ENCODE measurements at regions not wholly inside any gene's neighbourhood (a gene's known extent, or its start where the extent isn't known, plus 50 kb on each side); places are given as distances from the start of the nearest gene placed in this dataset.

- H3K27ac ChIP-seq = no peak overlapping the region
- no peak for TF ChIP-seq CTCF (IDR thresholded peaks at IDR 0.05)
- H3K4me3 ChIP-seq = no peak overlapping the region
- DNase-seq (ENCODE audit: low spot score) = no peak
These were observed 61.1 kb upstream of the TGM3 start for GRCh38 chr20:2234598-2235191.

GRCh38 chr20:2236256-2236655 lies 59.5 kb upstream of the TGM3 start:
- no peak for DNase-seq (ENCODE audit: low spot score)
- no peak for TF ChIP-seq CTCF (IDR thresholded peaks at IDR 0.05)
- Histone ChIP-seq H3K4me3 (peak overlapping the region; percentile 40), H3K27ac (peak overlapping the region; percentile 8 to 79)

GRCh38 chr20:2237059-2237458 lies 58.7 kb upstream of the TGM3 start:
- DNase-seq (ENCODE audit: low spot score) = peak; percentile 85
- no peak for TF ChIP-seq CTCF (IDR thresholded peaks at IDR 0.05)
- Histone ChIP-seq H3K27ac (peak overlapping the region; percentile 8 to 79), H3K4me3 (peak overlapping the region; percentile 40)

GRCh38 chr20:2238601-2239000 lies 57.2 kb upstream of the TGM3 start:
- no peak overlapping the region for H3K27ac ChIP-seq
- TF ChIP-seq CTCF (IDR thresholded peaks at IDR 0.05) = no peak
- no peak for DNase-seq (ENCODE audit: low spot score)
- no peak overlapping the region for H3K4me3 ChIP-seq

- TF ChIP-seq CTCF (IDR thresholded peaks at IDR 0.05) = no peak
- no peak for DNase-seq (ENCODE audit: low spot score)
- no peak overlapping the region for H3K4me3 ChIP-seq
- H3K27ac ChIP-seq = no peak overlapping the region
These were observed 55.0 kb upstream of the TGM3 start for GRCh38 chr20:2240835-2241234.

GRCh38 chr20:2242678-2243077 lies 53.1 kb upstream of the TGM3 start:
- Histone ChIP-seq H3K27ac (no peak overlapping the region), H3K4me3 (no peak overlapping the region)
- TF ChIP-seq CTCF (IDR thresholded peaks at IDR 0.05) = no peak
- DNase-seq (ENCODE audit: low spot score) = no peak

GRCh38 chr20:2244523-2244922 lies 51.3 kb upstream of the TGM3 start:
- H3K4me3 ChIP-seq = no peak overlapping the region
- no peak overlapping the region for H3K27ac ChIP-seq
- DNase-seq (ENCODE audit: low spot score) = no peak
- no peak for TF ChIP-seq CTCF (IDR thresholded peaks at IDR 0.05)

Measured in coronary artery (tissue), 2 donors.